22Rv1 (cell line): ENCODE measurements at regions not wholly inside any gene's neighbourhood (a gene's known extent, or its start where the extent isn't known, plus 50 kb on each side); places are given as distances from the start of the nearest gene placed in this dataset.

Source experiments
- H3K27ac ChIP-seq: fragments of 450-650 bp; 2 replicates; pipeline ENCODE4 v1.5.1; 2017
- ZFX ChIP-seq: fragments of 450-650 bp; IDR thresholded peaks from 2 replicates; pipeline ENCODE4 v1.6.1; 2017; ENCODE audit warnings: antibody characterized with exemption, borderline replicate concordance
- TF ChIP-seq, protein P1 (sequence below): fragments of 450-650 bp; IDR thresholded peaks from 2 replicates; pipeline ENCODE4 v1.5.1; 2017; ENCODE audit warnings: mild to moderate bottlenecking

DNA sequence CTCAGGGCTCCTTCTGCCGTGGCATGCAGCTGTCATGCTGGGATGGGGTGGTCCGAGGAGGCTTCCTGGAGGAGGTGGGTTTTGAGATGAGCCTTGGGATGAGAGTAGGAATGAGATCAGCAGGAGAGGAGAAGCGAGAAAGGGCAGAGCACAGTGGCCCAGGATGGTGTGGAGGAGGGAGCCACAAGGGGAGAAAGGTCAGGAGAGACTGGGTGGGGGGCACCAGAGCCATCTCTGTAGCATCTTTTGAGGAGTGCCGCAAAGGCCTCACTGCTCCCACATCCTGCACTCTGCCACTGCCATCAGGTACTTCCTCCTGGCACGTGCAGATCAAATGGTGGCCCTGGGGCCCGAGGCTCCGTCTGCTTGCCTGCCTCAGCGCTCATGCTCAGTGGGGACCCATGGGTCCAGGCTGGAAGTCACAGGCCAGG, 150.2 kb downstream of the MACROH2A1 start:
- no peak for TF ChIP-seq ZFX
- TF ChIP-seq, protein P1, sequence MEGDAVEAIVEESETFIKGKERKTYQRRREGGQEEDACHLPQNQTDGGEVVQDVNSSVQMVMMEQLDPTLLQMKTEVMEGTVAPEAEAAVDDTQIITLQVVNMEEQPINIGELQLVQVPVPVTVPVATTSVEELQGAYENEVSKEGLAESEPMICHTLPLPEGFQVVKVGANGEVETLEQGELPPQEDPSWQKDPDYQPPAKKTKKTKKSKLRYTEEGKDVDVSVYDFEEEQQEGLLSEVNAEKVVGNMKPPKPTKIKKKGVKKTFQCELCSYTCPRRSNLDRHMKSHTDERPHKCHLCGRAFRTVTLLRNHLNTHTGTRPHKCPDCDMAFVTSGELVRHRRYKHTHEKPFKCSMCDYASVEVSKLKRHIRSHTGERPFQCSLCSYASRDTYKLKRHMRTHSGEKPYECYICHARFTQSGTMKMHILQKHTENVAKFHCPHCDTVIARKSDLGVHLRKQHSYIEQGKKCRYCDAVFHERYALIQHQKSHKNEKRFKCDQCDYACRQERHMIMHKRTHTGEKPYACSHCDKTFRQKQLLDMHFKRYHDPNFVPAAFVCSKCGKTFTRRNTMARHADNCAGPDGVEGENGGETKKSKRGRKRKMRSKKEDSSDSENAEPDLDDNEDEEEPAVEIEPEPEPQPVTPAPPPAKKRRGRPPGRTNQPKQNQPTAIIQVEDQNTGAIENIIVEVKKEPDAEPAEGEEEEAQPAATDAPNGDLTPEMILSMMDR = no peak
- H3K27ac ChIP-seq = no peak overlapping the region

DNA sequence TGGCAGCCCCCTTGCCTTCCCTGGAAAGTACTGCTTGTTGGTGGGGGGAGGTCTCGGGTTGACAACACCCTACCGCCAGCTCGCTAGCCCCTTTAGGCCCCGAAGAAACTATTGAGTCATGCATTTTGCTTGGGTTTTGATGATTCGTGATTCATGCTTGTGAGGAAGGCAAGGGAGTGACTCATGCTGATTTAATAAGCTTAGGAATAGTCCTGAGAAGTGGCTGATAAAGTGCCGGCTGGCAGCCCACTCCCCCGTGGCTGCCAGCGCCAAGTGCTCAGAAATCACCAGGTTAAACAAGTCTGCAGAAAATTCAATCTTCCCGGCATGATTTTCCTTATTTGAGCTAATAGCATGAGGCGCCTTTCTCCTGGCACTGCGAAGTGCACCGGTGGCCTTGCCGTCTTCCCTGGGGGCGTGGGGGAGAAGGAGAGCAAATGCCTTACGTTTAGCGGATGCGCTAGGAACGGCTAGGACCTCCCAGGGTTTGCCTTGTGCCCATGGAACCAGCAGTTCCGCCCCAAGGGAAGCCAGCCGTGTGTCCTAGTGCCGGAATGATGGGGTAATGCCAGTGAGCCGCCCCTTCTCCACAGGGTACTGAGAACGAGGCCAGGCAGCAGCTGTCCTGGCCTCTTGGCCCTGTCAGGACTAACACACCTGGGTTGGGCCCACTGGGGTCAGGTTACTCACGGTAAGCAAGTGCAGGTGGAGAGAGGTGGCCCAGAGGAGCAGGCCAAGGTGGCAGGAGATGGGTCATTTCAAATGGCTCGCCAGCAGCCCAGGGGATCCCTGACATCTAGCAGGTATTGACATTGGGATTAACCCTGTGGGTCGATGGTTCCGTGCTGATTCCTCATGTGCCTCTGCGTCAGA, 151.9 kb downstream of the MACROH2A1 start:
- TF ChIP-seq ZFX = no peak
- TF ChIP-seq, protein P1 = no peak
- no peak overlapping the region for H3K27ac ChIP-seq

DNA sequence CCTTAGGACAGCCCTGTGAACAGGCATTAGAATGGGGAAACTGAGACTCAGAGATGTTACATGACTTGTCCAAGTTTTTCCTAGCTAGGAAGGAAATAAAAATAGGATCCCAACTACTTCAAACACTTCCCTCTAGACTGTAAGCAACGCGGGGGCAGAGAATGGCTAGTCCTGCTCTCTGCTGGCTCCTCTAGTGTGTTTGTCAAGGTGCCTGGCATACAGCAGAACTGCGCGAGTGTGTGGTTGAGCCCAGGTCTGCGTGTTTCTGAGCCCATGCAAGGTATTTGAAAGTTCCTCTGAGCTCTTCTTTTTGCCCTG, 152.5 kb downstream of the MACROH2A1 start:
- H3K27ac ChIP-seq = no peak overlapping the region
- TF ChIP-seq, protein P1 = no peak
- TF ChIP-seq ZFX = no peak

DNA sequence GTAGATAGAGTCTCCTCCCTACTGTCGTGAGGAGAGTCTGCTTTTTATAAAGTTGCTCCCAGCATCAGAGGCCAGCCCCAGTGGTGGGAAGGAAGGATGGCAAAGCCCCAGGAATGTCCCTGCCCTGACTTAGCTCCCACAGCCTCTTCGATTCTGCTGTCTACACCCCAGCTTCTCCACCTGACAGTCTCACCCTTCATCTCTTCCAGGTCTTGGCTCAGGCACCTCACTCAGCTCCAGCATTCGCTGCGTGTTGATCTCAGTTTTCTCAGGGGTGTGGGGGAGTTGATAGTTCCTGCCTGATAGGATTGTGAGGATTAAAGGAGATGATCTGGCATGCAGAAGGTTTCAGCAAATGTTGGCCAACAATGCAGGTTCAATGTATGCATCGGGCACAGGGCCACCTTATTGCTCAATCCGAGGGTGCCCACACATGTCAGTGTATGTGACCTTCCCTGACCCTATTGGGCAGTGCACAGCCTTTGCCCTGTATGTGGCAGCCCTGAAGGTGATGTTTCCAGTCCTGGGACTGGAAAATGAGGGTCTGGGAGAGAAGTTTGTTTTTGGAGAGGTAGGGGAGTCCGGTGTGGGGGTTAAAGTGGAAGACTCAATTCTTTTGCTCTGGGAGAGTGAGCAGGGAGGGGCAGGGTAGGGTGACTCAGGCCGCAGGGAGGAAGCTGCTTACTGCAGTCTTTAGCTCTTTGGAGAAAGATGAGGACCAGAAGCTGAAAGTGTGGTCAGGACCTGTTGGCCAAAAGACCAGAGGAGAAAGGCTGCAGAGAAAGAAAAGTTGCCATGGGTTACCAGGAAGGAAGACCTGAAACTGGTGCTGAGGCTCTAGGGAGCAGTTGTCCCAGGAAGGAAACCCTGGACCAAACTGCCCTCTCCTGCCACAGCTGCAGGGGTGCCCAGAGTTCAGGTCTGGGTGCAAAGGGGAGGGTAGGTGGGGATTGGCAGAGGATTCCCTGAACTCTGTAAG, 153.2 kb downstream of the MACROH2A1 start:
- no peak overlapping the region for H3K27ac ChIP-seq
- TF ChIP-seq, protein P1 = no peak
- TF ChIP-seq ZFX = no peak

DNA sequence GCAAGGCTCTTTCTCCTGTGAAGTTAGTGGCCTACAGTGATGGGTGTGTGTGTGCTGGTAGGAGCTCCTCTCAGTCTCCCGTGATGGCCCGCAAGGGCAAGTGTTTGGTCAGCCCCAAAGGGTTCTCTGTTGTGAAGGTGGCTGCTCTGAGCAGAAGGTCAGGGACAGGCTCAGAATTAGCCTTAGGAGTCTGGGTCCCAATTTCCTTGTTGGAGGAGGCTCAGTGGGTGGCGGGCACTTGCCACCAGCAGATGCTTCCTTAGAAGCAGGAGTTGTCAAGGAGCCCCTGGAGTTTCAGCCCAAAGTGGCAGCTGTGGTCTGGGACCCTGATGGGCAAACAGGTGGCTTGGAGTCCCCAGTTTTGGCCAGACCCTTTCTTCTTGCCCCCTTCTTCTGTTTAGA, 154.4 kb downstream of the MACROH2A1 start:
- H3K27ac ChIP-seq = no peak overlapping the region
- TF ChIP-seq, protein P1 = no peak
- TF ChIP-seq ZFX = no peak

DNA sequence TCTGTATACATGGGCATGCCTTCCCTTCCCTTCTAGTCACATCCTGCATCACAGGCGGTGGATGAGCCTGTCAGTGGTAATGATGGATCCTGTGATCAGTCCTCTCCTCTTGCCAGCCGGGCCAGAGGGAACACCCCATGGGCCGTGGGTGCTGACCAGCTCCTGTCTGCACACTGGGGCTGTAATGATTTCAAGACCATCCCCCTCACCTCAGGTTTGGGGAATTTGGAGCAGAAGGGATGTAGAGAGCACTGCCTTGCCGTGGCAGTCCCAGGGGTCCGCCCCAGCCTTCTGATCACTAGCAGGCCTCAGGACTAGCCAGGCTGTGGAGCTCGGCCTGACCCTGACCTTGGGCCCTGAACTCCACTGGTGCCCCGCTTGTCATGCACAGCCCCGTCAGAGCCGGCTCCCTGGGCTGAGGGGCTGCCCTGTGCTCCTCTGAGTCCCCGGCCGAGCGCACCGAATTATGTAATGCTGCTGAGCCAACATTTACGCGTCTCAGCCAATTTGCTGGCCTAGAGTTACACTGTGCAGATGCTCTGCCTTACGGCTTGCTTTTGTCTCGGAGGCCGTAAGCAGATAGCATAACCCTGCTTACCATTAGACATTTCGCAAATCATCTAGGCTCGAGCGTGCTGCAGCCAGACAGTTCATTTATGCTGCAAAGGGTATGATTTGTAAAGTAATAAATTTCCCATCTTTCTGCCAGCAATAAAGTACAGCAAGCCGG, 155.3 kb downstream of the MACROH2A1 start:
- H3K27ac ChIP-seq = no peak overlapping the region
- TF ChIP-seq ZFX = no peak
- TF ChIP-seq, protein P1 = no peak
